ENCODE measurements at regions not wholly inside any gene's neighbourhood (a gene's known extent, or its start where the extent isn't known, plus 50 kb on each side); places are given as distances from the start of the nearest gene placed in this dataset.
"Not testable (repeated sequence)": the region's sequence is repeated elsewhere in the genome, so short reads cannot be mapped to it uniquely, and the experiment has no call there.

DNA sequence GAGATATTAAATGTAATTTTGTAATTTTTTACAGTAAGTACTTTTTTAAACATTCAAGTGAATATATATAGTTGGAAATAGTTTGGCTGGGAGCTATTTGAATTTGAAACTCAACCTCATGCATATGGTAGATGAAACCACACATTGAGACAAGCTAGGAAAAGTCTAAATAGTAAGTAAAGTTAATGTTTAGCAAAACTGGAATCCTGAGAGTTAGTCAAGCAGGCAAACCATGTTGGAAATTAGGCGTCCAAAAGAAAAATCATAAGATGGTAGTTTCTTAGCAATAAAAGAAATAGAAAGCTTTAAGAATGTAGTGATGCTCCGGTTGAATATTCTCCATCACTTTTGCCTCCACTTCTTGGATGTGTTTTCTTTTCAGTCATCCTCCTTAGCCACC, 657.1 kb upstream of the CDH10 start:
- no peak for DNase-seq (ENCODE audit: low spot score)
- no peak for ATAC-seq (ENCODE audit: insufficient number of reproducible peaks, low FRiP score, low read depth)
- no peak for TF ChIP-seq CTCF (IDR thresholded peaks at IDR 0.05)
- no peaks in the 10 kb centered on the region for H3K4me1 ChIP-seq (ENCODE audit: control insufficient read depth in 1 of 2, low read depth in 2 of 2)
- no peaks in the 10 kb centered on the region for H3K27me3 ChIP-seq (replicated peaks; ENCODE audit: insufficient read depth)
- H3K9me3 ChIP-seq = no peaks in the 10 kb centered on the region
- H3K4me3 ChIP-seq = no peak overlapping the region
- no peak overlapping the region for H3K27ac ChIP-seq
- H3K36me3 ChIP-seq = no peaks in the 10 kb centered on the region

GRCh38 chr5:25295067-25295466, 650.3 kb upstream of the CDH10 start:
- Histone ChIP-seq H3K36me3 (no peaks in the 10 kb centered on the region), H3K4me1 (ENCODE audit: control insufficient read depth in 1 of 2, low read depth in 2 of 2) (no peaks in the 10 kb centered on the region), H3K27me3 (replicated peaks; ENCODE audit: insufficient read depth) (no peaks in the 10 kb centered on the region), H3K4me3 (no peak overlapping the region), H3K27ac (no peak overlapping the region), H3K9me3 (no peaks in the 10 kb centered on the region)
- no peak for ATAC-seq (ENCODE audit: insufficient number of reproducible peaks, low FRiP score, low read depth)
- no peak for TF ChIP-seq CTCF (IDR thresholded peaks at IDR 0.05)
- no peak for DNase-seq (ENCODE audit: low spot score)

GRCh38 chr5:25289766-25290165, 645.0 kb upstream of the CDH10 start:
- H3K27ac ChIP-seq; H3K9me3 ChIP-seq; H3K27me3 ChIP-seq (replicated peaks; ENCODE audit: insufficient read depth); DNase-seq (ENCODE audit: low spot score); H3K4me3 ChIP-seq; ATAC-seq (ENCODE audit: insufficient number of reproducible peaks, low FRiP score, low read depth); H3K36me3 ChIP-seq; H3K4me1 ChIP-seq (ENCODE audit: control insufficient read depth in 1 of 2, low read depth in 2 of 2): not testable (repeated sequence)

DNA sequence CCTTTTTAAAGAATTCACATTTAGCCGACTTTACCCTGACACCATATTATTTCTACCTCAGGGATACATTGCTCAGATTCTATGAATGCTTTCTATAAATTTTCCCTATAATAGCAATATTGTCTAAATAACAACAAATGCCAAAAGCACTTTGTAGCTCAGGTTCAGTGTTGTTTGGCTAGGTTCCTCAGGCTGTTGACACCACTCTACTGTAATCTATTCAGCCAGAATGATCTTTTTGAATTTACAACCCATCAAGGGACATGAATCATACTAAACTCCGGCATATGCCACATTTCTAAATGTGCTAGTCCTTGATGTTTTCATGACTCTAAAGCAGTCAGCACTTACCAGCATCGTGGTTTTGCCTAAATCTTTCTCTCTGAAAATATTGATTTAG, 641.5 kb upstream of the CDH10 start:
- ATAC-seq (ENCODE audit: insufficient number of reproducible peaks, low FRiP score, low read depth) (no peak), DNase-seq (ENCODE audit: low spot score) (no peak)
- Histone ChIP-seq H3K4me3 (no peak overlapping the region), H3K4me1 (ENCODE audit: control insufficient read depth in 1 of 2, low read depth in 2 of 2) (no peaks in the 10 kb centered on the region), H3K9me3 (no peaks in the 10 kb centered on the region), H3K27ac (no peak overlapping the region), H3K36me3 (no peaks in the 10 kb centered on the region), H3K27me3 (replicated peaks; ENCODE audit: insufficient read depth) (no peaks in the 10 kb centered on the region)
- TF ChIP-seq CTCF (IDR thresholded peaks at IDR 0.05) = no peak

- DNase-seq (ENCODE audit: low spot score) = no peak
- H3K9me3 ChIP-seq = no peaks in the 10 kb centered on the region
- no peak overlapping the region for H3K4me3 ChIP-seq
- H3K27me3 ChIP-seq (replicated peaks; ENCODE audit: insufficient read depth) = no peaks in the 10 kb centered on the region
- H3K27ac ChIP-seq = no peak overlapping the region
- no peaks in the 10 kb centered on the region for H3K4me1 ChIP-seq (ENCODE audit: control insufficient read depth in 1 of 2, low read depth in 2 of 2)
- no peak for TF ChIP-seq CTCF (IDR thresholded peaks at IDR 0.05)
- no peak for ATAC-seq (ENCODE audit: insufficient number of reproducible peaks, low FRiP score, low read depth)
- no peaks in the 10 kb centered on the region for H3K36me3 ChIP-seq
These were observed 640.4 kb upstream of the CDH10 start for GRCh38 chr5:25285136-25285535.

- H3K4me1 ChIP-seq (ENCODE audit: control insufficient read depth in 1 of 2, low read depth in 2 of 2); ATAC-seq (ENCODE audit: insufficient number of reproducible peaks, low FRiP score, low read depth); DNase-seq (ENCODE audit: low spot score); H3K27me3 ChIP-seq (replicated peaks; ENCODE audit: insufficient read depth); H3K9me3 ChIP-seq; H3K27ac ChIP-seq; H3K36me3 ChIP-seq; H3K4me3 ChIP-seq: not testable (repeated sequence)
These were observed 618.7 kb upstream of the CDH10 start for GRCh38 chr5:25263507-25263906.
